Upper lobe of left lung (tissue), 4 donors: ENCODE measurements at regions not wholly inside any gene's neighbourhood (a gene's known extent, or its start where the extent isn't known, plus 50 kb on each side); places are given as distances from the start of the nearest gene placed in this dataset.

Experiments
- CTCF ChIP-seq, 6 experiments: fragments of 450-650 bp in 4 of 6; fragments of 200-600 bp in 2 of 6; sonication (generic) in 2 of 6; IDR thresholded peaks; one replicate each; pipeline ENCODE4 v1.5.1; 2016 to 2019; ENCODE audit warnings: antibody characterized with exemption in 6 of 6
- POLR2AphosphoS5 ChIP-seq, 2 donors: sonication (generic); formaldehyde crosslinking; IDR thresholded peaks; one replicate each; pipeline ENCODE4 v1.5.1; 2017; ENCODE audit warnings: antibody characterized with exemption in 2 of 2

- no peak for TF ChIP-seq POLR2AphosphoS5 (IDR thresholded peaks at IDR 0.05)
- no peak for TF ChIP-seq CTCF (IDR thresholded peaks at IDR 0.05)
Measured at GRCh38 chr11:127493330-127494022, 492.9 kb upstream of the KIRREL3 start.
